ENCODE measurements at regions not wholly inside any gene's neighbourhood (a gene's known extent, or its start where the extent isn't known, plus 50 kb on each side); places are given as distances from the start of the nearest gene placed in this dataset.

DNA sequence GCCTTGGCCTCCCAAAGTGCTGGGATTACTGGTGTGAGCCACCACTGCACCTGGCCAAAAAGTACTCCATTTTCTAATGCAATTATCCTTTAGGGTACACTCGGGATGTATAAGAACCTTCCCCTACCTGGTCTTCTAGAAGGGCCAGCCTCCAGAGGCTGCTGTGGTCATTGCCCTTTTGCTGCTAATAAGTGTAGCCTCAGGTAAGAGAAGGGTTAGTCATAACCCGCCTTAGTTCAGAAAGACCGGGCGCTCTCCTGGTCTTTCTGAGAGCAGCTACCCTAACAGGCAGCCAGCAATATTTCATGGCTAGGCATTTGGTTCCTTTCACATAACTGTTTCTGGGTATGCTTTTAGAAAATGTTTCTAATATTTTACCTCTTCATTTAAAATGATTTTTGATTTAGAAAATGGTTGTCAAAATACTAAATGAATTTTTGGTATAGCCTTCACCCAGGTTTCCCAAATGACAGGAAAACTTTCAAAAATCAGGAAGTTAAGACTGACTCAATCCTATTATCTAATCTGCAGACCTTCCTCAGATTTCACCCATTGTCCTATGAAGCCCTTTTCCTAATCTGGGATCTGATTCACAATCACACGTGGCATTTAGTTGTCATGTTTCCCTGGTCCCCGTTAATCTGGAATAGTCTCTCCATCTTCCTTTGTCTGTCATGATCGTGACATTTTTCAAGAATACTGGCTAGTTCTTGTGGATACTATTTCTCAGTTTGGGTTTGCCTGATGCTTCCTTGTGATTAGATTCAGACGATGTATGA, 479.0 kb downstream of the SIPA1L2 start:
- Histone ChIP-seq H3K4me3 (no peak overlapping the region), H3K9me3 (no peaks in the 10 kb centered on the region), H3K27ac (no peak overlapping the region), H3K36me3 (no peaks in the 10 kb centered on the region), H3K27me3 (no peaks in the 10 kb centered on the region), H3K4me1 (no peaks in the 10 kb centered on the region)
- DNase-seq = no peak
- no peak for TF ChIP-seq POLR2A (IDR thresholded peaks at IDR 0.05)
- TF ChIP-seq, protein P1, sequence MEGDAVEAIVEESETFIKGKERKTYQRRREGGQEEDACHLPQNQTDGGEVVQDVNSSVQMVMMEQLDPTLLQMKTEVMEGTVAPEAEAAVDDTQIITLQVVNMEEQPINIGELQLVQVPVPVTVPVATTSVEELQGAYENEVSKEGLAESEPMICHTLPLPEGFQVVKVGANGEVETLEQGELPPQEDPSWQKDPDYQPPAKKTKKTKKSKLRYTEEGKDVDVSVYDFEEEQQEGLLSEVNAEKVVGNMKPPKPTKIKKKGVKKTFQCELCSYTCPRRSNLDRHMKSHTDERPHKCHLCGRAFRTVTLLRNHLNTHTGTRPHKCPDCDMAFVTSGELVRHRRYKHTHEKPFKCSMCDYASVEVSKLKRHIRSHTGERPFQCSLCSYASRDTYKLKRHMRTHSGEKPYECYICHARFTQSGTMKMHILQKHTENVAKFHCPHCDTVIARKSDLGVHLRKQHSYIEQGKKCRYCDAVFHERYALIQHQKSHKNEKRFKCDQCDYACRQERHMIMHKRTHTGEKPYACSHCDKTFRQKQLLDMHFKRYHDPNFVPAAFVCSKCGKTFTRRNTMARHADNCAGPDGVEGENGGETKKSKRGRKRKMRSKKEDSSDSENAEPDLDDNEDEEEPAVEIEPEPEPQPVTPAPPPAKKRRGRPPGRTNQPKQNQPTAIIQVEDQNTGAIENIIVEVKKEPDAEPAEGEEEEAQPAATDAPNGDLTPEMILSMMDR (IDR thresholded peaks at IDR 0.05) = no peak

DNA sequence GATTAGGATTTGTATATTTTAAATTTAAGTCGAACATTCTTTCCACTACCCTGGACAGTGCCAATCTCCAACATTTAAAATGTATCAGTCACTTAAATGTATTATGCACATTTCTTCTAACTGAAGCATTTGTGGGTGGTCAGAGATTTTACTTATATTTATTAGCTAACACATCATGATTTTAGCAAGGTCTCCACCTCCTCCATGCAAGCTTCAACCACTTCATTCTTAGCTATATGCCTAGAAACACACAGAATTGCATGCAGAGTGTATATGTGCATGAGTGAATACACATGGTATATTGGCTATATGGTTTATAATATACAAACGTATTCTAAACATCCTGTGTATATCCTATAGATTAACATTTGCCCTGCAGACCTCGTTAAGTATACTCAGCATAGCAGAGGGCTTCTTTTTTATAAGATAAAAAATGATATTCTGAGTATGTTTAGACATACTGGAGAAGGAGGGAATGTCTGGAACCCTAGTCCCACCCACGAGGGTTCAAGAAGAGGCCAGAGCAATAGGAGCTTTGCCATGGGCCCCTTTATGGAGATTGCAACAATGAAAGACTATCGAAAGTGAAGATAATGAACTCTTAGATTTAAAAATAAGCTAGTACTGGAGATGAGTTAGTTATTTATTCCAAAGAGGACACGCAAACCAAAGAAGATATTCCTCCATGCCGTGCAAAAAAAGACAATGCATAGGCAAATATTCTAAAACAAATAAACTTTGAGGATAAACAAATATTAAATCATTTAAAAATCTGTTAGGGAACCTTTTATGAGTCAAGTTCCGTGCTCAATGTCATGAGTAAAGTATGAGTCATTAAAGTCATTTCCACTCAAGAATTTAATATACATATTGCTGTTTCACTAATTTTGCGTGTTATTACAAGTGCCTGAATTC, 480.4 kb downstream of the SIPA1L2 start:
- Histone ChIP-seq H3K27ac (no peak overlapping the region), H3K27me3 (no peaks in the 10 kb centered on the region), H3K4me3 (no peak overlapping the region), H3K9me3 (no peaks in the 10 kb centered on the region), H3K4me1 (no peaks in the 10 kb centered on the region), H3K36me3 (no peaks in the 10 kb centered on the region)
- no peak for DNase-seq
- TF ChIP-seq POLR2A (IDR thresholded peaks at IDR 0.05) = no peak
- TF ChIP-seq, protein P1 (IDR thresholded peaks at IDR 0.05) = no peak

DNA sequence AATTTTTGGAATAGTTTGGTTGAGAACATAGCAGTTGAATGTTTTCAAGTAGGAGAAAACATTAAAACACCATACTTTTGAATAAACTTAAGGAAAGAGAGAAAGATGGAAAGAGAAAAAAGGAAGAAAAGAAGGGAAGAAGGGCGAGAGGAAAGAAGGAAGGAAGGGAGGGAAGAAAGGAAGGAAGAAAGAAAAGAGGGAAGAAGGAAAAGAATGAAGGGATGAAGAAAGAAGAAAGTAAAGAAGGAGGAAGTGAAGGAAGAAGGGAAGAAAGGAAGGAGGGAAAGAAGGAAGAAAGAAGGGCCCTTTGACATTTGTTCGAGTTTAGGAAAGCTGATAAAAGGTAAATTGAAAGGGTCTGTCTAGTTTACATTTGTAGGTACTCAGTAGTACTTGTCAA, 482.7 kb downstream of the SIPA1L2 start:
- Histone ChIP-seq H3K27ac (no peak overlapping the region), H3K4me3 (no peak overlapping the region), H3K4me1 (no peaks in the 10 kb centered on the region), H3K9me3 (no peaks in the 10 kb centered on the region), H3K27me3 (no peaks in the 10 kb centered on the region), H3K36me3 (no peaks in the 10 kb centered on the region)
- TF ChIP-seq, protein P1 (IDR thresholded peaks at IDR 0.05) = no peak
- TF ChIP-seq POLR2A (IDR thresholded peaks at IDR 0.05) = no peak
- no peak for DNase-seq

DNA sequence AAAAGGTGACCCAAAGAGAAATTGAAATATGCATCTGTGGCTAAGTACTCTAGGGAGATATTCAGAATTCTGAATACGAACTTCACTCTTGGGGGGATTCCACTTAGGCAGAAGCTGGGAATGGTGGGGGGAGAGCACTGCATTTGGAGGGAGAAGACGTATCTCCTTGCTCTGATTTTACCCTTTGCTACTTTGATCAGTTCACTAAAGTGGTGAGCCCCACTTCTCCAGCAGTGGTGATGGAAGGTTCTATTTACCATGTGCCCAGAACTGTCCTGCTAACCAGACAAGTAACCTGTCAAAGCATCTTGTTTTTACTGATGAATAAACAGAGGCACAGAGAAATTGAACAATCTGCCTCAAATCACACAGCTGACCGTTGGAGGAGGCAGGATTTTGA, 483.4 kb downstream of the SIPA1L2 start:
- H3K36me3 ChIP-seq = no peaks in the 10 kb centered on the region
- DNase-seq = no peak
- H3K27ac ChIP-seq = no peak overlapping the region
- H3K4me1 ChIP-seq = no peaks in the 10 kb centered on the region
- H3K9me3 ChIP-seq = no peaks in the 10 kb centered on the region
- H3K4me3 ChIP-seq = no peak overlapping the region
- no peaks in the 10 kb centered on the region for H3K27me3 ChIP-seq
- TF ChIP-seq, protein P1 (IDR thresholded peaks at IDR 0.05) = no peak
- no peak for TF ChIP-seq POLR2A (IDR thresholded peaks at IDR 0.05)

DNA sequence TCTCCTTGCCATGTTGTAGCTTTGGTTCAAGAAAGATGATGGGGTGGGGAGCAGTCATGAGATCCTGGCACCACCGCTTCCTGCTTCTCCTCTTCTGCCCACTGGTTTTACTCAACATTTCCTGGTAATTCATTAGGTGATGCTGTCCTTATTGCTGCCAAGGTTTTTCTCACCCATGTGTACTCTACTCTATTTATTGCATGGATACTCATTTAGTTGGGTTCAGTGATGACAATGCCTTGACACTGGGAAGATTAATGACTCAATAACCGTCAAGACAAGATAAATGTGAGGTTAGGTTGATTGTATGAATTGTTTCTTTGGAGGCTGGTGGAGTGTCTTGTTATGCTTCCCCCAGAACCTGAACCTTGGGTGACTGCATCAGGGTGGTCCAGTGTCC, 484.2 kb downstream of the SIPA1L2 start:
- TF ChIP-seq, protein P1 (IDR thresholded peaks at IDR 0.05) = no peak
- no peak for TF ChIP-seq POLR2A (IDR thresholded peaks at IDR 0.05)
- H3K36me3 ChIP-seq = no peaks in the 10 kb centered on the region

More for the DNA sequence above, 484.2 kb downstream of the SIPA1L2 start:
- no peak overlapping the region for H3K27ac ChIP-seq
- H3K27me3 ChIP-seq = no peaks in the 10 kb centered on the region
- no peak for DNase-seq
- no peaks in the 10 kb centered on the region for H3K4me1 ChIP-seq
- H3K4me3 ChIP-seq = no peak overlapping the region
- H3K9me3 ChIP-seq = no peaks in the 10 kb centered on the region

All from Peyer's patch (tissue), 4 donors.